ENCODE measurements at regions not wholly inside any gene's neighbourhood (a gene's known extent, or its start where the extent isn't known, plus 50 kb on each side); places are given as distances from the start of the nearest gene placed in this dataset.
"Not testable (repeated sequence)": the region's sequence is repeated elsewhere in the genome, so short reads cannot be mapped to it uniquely, and the experiment has no call there.

DNA sequence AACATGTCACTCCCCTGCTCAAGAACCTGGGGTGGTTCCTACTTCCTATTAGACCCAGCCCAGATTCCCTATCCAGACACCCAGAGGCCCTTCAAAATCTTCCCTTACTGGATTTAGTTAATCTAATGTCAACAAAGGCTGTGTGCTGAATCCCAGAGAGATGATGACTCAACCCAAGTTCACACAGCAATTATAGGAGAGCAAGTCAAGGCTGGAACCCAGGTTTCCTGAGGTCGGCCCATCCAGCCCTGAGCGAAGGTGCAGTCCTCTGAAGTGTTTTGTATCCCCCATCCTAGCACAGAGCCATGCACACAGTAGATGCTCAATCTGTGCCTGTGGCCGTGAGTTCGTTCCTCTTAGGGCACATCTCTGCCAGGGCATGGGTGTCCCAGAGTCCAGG, 452.1 kb downstream of the GOLGA6L6 start:
- intact Hi-C loops (cut with DNase I); DNase-seq (ENCODE audit: low spot score); H3K27ac ChIP-seq; H3K27me3 ChIP-seq (replicated peaks; ENCODE audit: insufficient read depth); H3K9me3 ChIP-seq; H3K4me3 ChIP-seq; H3K36me3 ChIP-seq; H3K4me1 ChIP-seq (replicated peaks): not testable (repeated sequence)
- WGBS: 40% methylated on average over 1 of the region's 4 CpGs

DNA sequence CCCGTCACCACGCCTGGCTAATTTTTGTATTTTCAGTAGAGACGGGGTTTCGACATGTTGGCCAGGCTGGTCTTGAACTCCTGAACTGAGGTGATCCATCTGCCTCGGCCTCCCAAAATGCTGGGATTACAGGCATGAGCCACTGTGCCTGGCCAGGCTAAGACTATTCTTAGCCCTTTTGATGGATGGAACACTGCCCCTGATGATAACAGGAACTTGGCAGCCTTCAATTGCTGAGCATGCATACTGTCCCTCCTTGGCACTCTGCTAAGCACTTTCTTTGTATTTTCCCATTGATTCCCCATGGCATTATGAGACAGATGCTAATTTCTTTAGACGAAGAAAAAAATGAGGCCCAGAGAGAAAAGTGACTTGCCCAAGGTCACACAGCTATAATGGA, 457.6 kb downstream of the GOLGA6L6 start:
- DNase-seq (ENCODE audit: low spot score); H3K4me1 ChIP-seq (replicated peaks); H3K27me3 ChIP-seq (replicated peaks; ENCODE audit: insufficient read depth); H3K36me3 ChIP-seq; intact Hi-C loops (cut with DNase I); H3K4me3 ChIP-seq; H3K9me3 ChIP-seq; H3K27ac ChIP-seq: not testable (repeated sequence)
- WGBS: no CpG with 5 or more reads among the region's 6 CpGs

- H3K27ac ChIP-seq; H3K27me3 ChIP-seq (replicated peaks; ENCODE audit: insufficient read depth); H3K4me1 ChIP-seq (replicated peaks); intact Hi-C loops (cut with DNase I); H3K4me3 ChIP-seq; H3K36me3 ChIP-seq; DNase-seq (ENCODE audit: low spot score); H3K9me3 ChIP-seq: not testable (repeated sequence)
- WGBS: 97% methylated on average over 6 of the region's 35 CpGs
These were observed 467.5 kb downstream of the GOLGA6L6 start for GRCh38 chr15:20074082-20074481.

DNA sequence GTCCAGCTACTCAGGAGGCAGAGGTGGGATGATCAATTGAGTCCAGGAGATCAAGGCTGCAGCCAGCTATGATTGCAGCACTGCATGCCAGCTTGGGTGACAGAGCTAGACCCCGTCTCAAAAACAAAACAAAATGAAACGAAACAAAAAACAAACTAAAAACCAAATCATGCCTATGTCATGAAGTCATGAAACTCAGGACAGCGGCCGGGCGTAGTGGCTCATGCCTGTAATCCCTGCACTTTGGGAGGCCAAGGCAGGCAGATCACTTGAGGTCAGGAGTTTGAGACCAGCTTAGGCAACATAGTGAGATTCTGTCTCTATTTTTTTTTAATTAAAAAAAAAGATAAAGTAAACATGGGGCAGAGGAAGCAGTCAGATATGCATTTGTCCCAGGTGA, 472.6 kb downstream of the GOLGA6L6 start:
- DNase-seq (ENCODE audit: low spot score); H3K27ac ChIP-seq; intact Hi-C loops (cut with DNase I); H3K4me1 ChIP-seq (replicated peaks); H3K27me3 ChIP-seq (replicated peaks; ENCODE audit: insufficient read depth); H3K4me3 ChIP-seq; H3K36me3 ChIP-seq; H3K9me3 ChIP-seq: not testable (repeated sequence)
- 90% methylated on average over 3 of the region's 5 CpGs for WGBS

- DNase-seq (ENCODE audit: low spot score); intact Hi-C loops (cut with DNase I); H3K4me3 ChIP-seq; H3K4me1 ChIP-seq (replicated peaks); H3K36me3 ChIP-seq; H3K27ac ChIP-seq; H3K27me3 ChIP-seq (replicated peaks; ENCODE audit: insufficient read depth); H3K9me3 ChIP-seq: not testable (repeated sequence)
- WGBS: 57% methylated on average over 5 of the region's 5 CpGs
These were observed 475.4 kb downstream of the GOLGA6L6 start for GRCh38 chr15:20066173-20066572.

GRCh38 chr15:20065508-20065907, 476.1 kb downstream of the GOLGA6L6 start:
- H3K4me1 ChIP-seq (replicated peaks); intact Hi-C loops (cut with DNase I); H3K36me3 ChIP-seq; H3K4me3 ChIP-seq; H3K27ac ChIP-seq; H3K9me3 ChIP-seq; H3K27me3 ChIP-seq (replicated peaks; ENCODE audit: insufficient read depth); DNase-seq (ENCODE audit: low spot score): not testable (repeated sequence)
- 82% methylated on average over 6 of the region's 10 CpGs for WGBS

DNA sequence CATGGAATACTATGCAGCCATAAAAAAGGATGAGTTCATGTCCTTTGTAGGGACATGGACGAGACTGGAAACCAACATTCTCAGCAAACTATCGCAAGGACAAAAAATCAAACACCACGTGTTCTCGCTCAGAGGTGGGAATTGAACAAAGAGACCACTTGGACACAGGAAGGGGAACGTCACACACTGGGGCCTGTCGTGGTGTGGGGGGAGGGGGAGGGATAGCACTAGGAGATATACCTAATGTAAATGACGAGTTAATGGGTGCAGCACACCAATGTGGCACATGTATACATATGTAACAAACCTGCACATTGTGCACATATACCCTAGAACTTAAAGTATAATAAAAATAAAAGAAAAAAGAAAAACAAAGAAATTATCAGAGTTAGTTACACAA, 478.4 kb downstream of the GOLGA6L6 start:
- H3K9me3 ChIP-seq; intact Hi-C loops (cut with DNase I); H3K4me3 ChIP-seq; H3K27ac ChIP-seq; DNase-seq (ENCODE audit: low spot score); H3K36me3 ChIP-seq; H3K4me1 ChIP-seq (replicated peaks); H3K27me3 ChIP-seq (replicated peaks; ENCODE audit: insufficient read depth): not testable (repeated sequence)
- 70% methylated on average over 7 of the region's 7 CpGs for WGBS

- H3K27ac ChIP-seq; intact Hi-C loops (cut with DNase I): not testable (repeated sequence)
- WGBS: 92% methylated on average over 5 of the region's 13 CpGs
These were observed 480.8 kb downstream of the GOLGA6L6 start for GRCh38 chr15:20060838-20061237.

GRCh38 chr15:20056871-20057270, 484.7 kb downstream of the GOLGA6L6 start:
- H3K27me3 ChIP-seq (replicated peaks; ENCODE audit: insufficient read depth); DNase-seq (ENCODE audit: low spot score); H3K27ac ChIP-seq; H3K9me3 ChIP-seq; H3K4me3 ChIP-seq; intact Hi-C loops (cut with DNase I); H3K36me3 ChIP-seq; H3K4me1 ChIP-seq (replicated peaks): not testable (repeated sequence)
- 73% methylated on average over 5 of the region's 5 CpGs for WGBS

More at GRCh38 chr15:20060838-20061237, 480.8 kb downstream of the GOLGA6L6 start:
- H3K4me1 ChIP-seq (replicated peaks); H3K36me3 ChIP-seq; H3K4me3 ChIP-seq; DNase-seq (ENCODE audit: low spot score); H3K9me3 ChIP-seq; H3K27me3 ChIP-seq (replicated peaks; ENCODE audit: insufficient read depth): not testable (repeated sequence)

DNA sequence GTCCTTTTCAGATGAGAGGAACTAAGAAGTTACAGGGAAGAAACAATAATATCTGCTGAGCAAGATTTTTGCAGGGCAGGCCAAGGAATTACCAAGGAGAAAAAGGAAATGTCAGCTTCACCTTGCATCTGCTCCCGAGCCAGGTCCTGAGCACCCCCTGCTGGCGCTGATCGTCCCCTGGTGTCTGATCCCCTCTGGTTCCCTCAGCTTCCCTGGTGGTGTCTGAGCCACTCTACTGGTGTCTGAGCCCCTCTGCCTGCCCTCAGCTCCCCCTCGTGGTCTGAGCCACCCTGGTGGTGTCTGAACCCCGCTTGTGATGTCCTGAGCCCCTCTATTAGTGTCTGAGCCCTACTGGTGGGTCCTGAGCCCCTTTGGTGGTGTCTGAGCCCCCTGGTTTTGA, 485.7 kb downstream of the GOLGA6L6 start:
- H3K9me3 ChIP-seq; DNase-seq (ENCODE audit: low spot score); H3K27me3 ChIP-seq (replicated peaks; ENCODE audit: insufficient read depth); H3K27ac ChIP-seq; H3K4me1 ChIP-seq (replicated peaks); H3K36me3 ChIP-seq; H3K4me3 ChIP-seq; intact Hi-C loops (cut with DNase I): not testable (repeated sequence)
- WGBS: 52% methylated on average over 3 of the region's 5 CpGs

DNA sequence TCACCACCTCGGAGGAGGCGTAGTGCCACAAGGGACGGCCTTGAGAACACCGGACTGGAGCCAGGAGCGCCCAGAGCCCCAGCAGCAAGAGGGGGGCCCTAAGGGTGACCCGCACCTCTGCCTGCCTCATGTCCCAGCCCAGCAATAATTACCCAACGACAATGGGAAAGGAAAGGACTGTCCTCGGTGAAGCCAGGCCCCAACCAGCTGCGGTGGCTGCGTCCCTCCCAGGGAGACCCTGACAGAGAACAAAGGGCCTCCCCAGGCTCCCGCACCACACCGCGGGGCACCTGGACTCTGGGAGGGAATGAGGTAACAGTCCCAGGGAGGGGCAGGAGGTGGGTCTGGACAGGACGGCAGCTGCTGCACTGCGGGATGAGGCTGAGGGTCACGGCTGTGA, 493.4 kb downstream of the GOLGA6L6 start:
- H3K4me3 ChIP-seq; H3K27me3 ChIP-seq (replicated peaks; ENCODE audit: insufficient read depth); intact Hi-C loops (cut with DNase I); H3K27ac ChIP-seq; DNase-seq (ENCODE audit: low spot score); H3K4me1 ChIP-seq (replicated peaks); H3K36me3 ChIP-seq; H3K9me3 ChIP-seq: not testable (repeated sequence)
- 83% methylated on average over 15 of the region's 16 CpGs for WGBS

GRCh38 chr15:20045165-20045564, 496.4 kb downstream of the GOLGA6L6 start:
- H3K27ac ChIP-seq; DNase-seq (ENCODE audit: low spot score); H3K36me3 ChIP-seq; H3K4me1 ChIP-seq (replicated peaks); H3K27me3 ChIP-seq (replicated peaks; ENCODE audit: insufficient read depth); intact Hi-C loops (cut with DNase I); H3K9me3 ChIP-seq; H3K4me3 ChIP-seq: not testable (repeated sequence)
- no CpG with 5 or more reads among the region's 5 CpGs for WGBS

GRCh38 chr15:20040691-20041090, 500.9 kb downstream of the GOLGA6L6 start:
- H3K4me3 ChIP-seq; intact Hi-C loops (cut with DNase I); H3K4me1 ChIP-seq (replicated peaks); H3K27me3 ChIP-seq (replicated peaks; ENCODE audit: insufficient read depth); H3K27ac ChIP-seq; DNase-seq (ENCODE audit: low spot score); H3K36me3 ChIP-seq; H3K9me3 ChIP-seq: not testable (repeated sequence)
- no CpG with 5 or more reads among the region's 1 CpG for WGBS
